ENCODE measurements at regions not wholly inside any gene's neighbourhood (a gene's known extent, or its start where the extent isn't known, plus 50 kb on each side); places are given as distances from the start of the nearest gene placed in this dataset.

- Histone ChIP-seq H3K36me3 (ENCODE audit: control insufficient read depth in 2 of 2, extremely low read depth in 1 of 2, insufficient read depth in 2 of 2, low read length in 2 of 2) (no peaks in the 10 kb centered on the region), H2AFZ (ENCODE audit: control insufficient read depth, low read length) (no peak overlapping the region), H4K20me1 (ENCODE audit: control insufficient read depth, extremely low read depth, insufficient read depth, low read length) (no peaks in the 10 kb centered on the region), H3K9me1 (ENCODE audit: control insufficient read depth, extremely low read depth, insufficient read depth, low read length) (no peaks in the 10 kb centered on the region), H3K4me1 (ENCODE audit: control insufficient read depth, extremely low read depth, insufficient read depth, low read length) (no peaks in the 10 kb centered on the region), H3K27ac (ENCODE audit: control insufficient read depth, insufficient read depth, low read length) (no peak overlapping the region), H3K9ac (ENCODE audit: control insufficient read depth, extremely low read depth, insufficient read depth, low read length) (no peak overlapping the region), H3K27me3 (ENCODE audit: control insufficient read depth, extremely low read depth, insufficient read depth, low read length) (peaks cover 34% of the 10 kb centered on the region), H3K4me3 (ENCODE audit: control insufficient read depth in 2 of 3, extremely low read depth in 1 of 3, insufficient read depth in 2 of 3, low read depth in 1 of 3, low read length in 3 of 3) (no peak overlapping the region), H3K79me2 (ENCODE audit: control insufficient read depth, insufficient read depth, low read length) (no peaks in the 10 kb centered on the region), H3K4me2 (ENCODE audit: control insufficient read depth, extremely low read depth, insufficient read depth, low read depth, low read length) (no peak overlapping the region), H3K9me3 (ENCODE audit: control insufficient read depth, low read depth, low read length) (no peaks in the 10 kb centered on the region)
- FAIRE-seq (no peak), DNase-seq (ENCODE audit: low read depth, low spot score) (no peak)
- no peak for TF ChIP-seq EZH2 (IDR thresholded peaks at IDR 0.05; ENCODE audit: low read length)
- TF ChIP-seq CTCF (optimal IDR thresholded peaks at IDR 0.05 in 1 of 3, IDR thresholded peaks at IDR 0.05 in 1 of 3, conservative IDR thresholded peaks at IDR 0.05 in 1 of 3; ENCODE audit: extremely low read depth in 1 of 3, insufficient read depth in 2 of 3, low read length in 3 of 3), result no peak
- dilution Hi-C loops (cut with MboI; ENCODE audit: extremely low pct_ligation_motif_present, low sequenced_read_pairs), result no loop called here
These were observed 119.8 kb upstream of the PCBD1 start for GRCh38 chr10:71008150-71008549.

GRCh38 chr10:71009126-71009525 is 120.8 kb upstream of the PCBD1 start:
- no peak overlapping the region for H3K9ac ChIP-seq (ENCODE audit: control insufficient read depth, extremely low read depth, insufficient read depth, low read length)
- DNase-seq (ENCODE audit: low read depth, low spot score) (no peak), FAIRE-seq (no peak)
- H3K4me2 ChIP-seq (ENCODE audit: control insufficient read depth, extremely low read depth, insufficient read depth, low read depth, low read length), result no peak overlapping the region
- no peaks in the 10 kb centered on the region for H3K79me2 ChIP-seq (ENCODE audit: control insufficient read depth, insufficient read depth, low read length)
- H4K20me1 ChIP-seq (ENCODE audit: control insufficient read depth, extremely low read depth, insufficient read depth, low read length), result no peaks in the 10 kb centered on the region
- no peaks in the 10 kb centered on the region for H3K4me1 ChIP-seq (ENCODE audit: control insufficient read depth, extremely low read depth, insufficient read depth, low read length)
- H3K27ac ChIP-seq (ENCODE audit: control insufficient read depth, insufficient read depth, low read length), result no peak overlapping the region
- no peak overlapping the region for H3K4me3 ChIP-seq (ENCODE audit: control insufficient read depth in 2 of 3, extremely low read depth in 1 of 3, insufficient read depth in 2 of 3, low read depth in 1 of 3, low read length in 3 of 3)
- TF ChIP-seq CTCF (optimal IDR thresholded peaks at IDR 0.05 in 1 of 3, IDR thresholded peaks at IDR 0.05 in 1 of 3, conservative IDR thresholded peaks at IDR 0.05 in 1 of 3; ENCODE audit: extremely low read depth in 1 of 3, insufficient read depth in 2 of 3, low read length in 3 of 3), result no peak
- no peak for TF ChIP-seq EZH2 (IDR thresholded peaks at IDR 0.05; ENCODE audit: low read length)
- H2AFZ ChIP-seq (ENCODE audit: control insufficient read depth, low read length), result no peak overlapping the region
- H3K27me3 ChIP-seq (ENCODE audit: control insufficient read depth, extremely low read depth, insufficient read depth, low read length), result peaks cover 40% of the 10 kb centered on the region
- dilution Hi-C loops (cut with MboI; ENCODE audit: extremely low pct_ligation_motif_present, low sequenced_read_pairs), result no loop called here
- H3K36me3 ChIP-seq (ENCODE audit: control insufficient read depth in 2 of 2, extremely low read depth in 1 of 2, insufficient read depth in 2 of 2, low read length in 2 of 2), result no peaks in the 10 kb centered on the region
- no peaks in the 10 kb centered on the region for H3K9me1 ChIP-seq (ENCODE audit: control insufficient read depth, extremely low read depth, insufficient read depth, low read length)
- no peaks in the 10 kb centered on the region for H3K9me3 ChIP-seq (ENCODE audit: control insufficient read depth, low read depth, low read length)

All from keratinocyte (primary cell).